Myocyte (in vitro differentiated cells): ENCODE measurements at regions not wholly inside any gene's neighbourhood (a gene's known extent, or its start where the extent isn't known, plus 50 kb on each side); places are given as distances from the start of the nearest gene placed in this dataset.
"Not testable (repeated sequence)": the region's sequence is repeated elsewhere in the genome, so short reads cannot be mapped to it uniquely, and the experiment has no call there.

Experiments used
- DNase-seq: peaks from one replicate; pipeline ENCODE4 v3.0.0-alpha.2; 2012; ENCODE audit warnings: low read depth

DNA sequence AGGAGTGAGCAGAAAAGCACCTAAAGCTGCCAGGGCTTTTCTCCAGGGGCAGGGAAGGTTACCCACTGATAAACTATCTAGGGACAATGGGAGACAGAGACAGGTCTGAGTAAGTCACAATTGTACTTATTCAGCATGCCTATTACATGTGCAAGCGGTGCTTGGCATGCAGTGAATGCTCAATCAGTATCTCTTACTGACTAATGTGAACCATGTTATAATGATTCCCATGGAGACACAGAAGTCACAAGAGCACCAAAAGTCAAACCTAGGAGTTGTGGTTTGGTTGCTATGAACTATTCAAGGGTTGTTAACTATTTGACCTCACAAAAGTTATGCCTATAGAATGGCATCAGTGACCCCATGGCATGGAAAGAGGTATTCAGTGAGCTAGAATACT, 50.0 kb upstream of the RASGRP1 start:
- no peak for DNase-seq

DNA sequence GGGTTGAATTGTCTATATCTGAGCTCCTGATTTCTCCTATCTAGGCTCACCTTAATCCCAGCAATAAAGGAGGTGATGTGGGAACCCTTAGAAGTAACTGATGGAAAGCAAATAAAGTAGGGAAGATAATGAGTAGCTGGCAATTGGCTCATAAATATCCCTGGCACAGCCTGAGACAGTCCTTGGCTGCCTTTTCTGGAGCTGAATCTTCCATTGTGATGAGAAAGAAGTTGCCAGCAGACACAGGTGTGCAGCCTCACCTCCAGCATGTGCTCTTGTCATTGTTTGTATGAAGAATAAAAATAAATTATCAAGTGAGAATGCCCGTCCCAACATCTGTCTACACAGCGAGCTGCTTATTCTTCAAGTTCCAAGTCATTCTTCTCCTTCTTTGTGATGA, 53.2 kb upstream of the RASGRP1 start:
- DNase-seq: no peak

DNA sequence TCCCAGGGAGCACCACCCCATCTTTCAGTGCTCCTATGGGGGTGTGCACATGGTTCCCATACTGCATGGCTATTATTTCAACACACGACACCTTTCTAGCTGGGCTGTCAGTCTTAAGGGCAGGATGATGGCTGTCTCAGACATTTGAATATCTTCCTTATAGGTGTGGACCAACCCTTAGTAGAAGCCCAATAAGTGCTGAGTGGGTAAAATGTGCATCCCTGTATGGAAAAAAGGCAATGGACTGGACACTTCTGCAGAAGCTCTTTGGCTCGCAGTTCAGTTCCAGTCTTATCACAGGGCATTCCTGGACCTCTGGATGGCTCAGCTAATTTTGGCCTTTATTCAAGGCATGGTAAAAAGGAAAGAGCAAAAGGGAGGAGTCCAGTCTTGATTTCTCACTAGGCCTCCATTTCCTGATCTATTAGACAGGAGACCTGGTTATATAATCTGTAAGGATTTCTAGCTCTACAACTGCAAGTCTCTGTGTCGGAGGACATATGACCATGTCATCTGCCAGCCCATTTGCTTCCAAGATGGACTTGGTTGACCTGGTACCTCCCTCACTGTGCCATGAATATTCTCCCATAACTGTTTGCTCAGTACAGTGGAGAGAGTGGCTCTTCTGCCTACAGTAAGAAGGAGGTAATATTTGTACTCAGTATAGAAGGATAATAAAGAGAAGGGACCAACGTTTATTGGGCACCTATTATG, 53.8 kb upstream of the RASGRP1 start:
- DNase-seq: no peak

DNA sequence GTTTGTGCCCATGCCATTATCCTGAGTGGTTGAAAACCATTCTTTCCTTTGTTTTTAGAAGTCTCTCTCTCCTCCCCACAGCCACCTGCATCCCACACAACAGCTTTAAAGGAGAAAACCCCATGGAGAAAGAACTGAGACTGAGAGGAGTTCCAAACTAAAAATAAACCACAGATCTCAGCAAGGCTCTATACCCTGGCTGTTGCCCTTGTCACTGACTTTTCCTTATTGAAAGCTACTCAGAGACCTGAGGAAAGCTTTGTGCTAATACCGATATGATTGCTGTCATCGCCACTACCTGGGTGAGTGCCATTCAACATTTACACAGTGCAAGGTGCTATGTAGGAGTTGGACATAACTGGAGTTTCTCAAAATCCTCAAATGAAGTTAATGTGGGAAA, 55.5 kb upstream of the RASGRP1 start:
- DNase-seq: no peak

DNA sequence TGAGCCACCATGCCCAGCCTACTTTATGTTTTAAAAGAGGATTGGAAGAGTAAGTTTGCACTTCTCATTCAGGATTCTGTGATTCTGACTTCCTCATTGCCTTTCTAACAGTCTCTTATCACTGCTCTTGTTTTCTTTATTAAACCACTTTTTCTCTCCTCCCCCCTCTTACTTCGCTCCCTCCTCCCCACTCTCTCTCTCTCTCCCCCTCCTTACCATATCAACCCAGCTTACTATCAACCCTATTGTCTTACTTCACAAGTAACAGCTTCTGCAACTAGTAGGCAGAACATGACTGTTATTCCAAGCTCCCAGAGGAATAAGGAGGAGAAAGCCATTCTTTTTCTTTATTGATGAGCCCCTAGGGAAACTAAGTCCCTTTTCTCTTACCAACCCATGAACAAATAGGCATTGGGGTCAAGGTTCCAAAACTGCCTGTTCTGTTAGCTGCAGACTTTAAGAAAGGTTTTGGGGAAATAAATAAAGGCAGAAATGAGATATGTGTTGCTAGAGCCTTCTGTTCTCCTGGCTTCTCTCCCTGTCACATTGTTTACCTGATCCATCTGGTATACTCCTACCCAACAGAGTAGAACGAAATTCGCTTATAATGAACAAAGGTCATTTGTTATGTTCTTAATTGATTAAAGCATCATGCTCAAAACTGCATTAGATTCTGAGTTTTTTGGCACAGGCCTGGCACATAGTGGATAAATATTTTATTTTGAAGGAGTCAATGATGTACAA, 56.4 kb upstream of the RASGRP1 start:
- DNase-seq: no peak

DNA sequence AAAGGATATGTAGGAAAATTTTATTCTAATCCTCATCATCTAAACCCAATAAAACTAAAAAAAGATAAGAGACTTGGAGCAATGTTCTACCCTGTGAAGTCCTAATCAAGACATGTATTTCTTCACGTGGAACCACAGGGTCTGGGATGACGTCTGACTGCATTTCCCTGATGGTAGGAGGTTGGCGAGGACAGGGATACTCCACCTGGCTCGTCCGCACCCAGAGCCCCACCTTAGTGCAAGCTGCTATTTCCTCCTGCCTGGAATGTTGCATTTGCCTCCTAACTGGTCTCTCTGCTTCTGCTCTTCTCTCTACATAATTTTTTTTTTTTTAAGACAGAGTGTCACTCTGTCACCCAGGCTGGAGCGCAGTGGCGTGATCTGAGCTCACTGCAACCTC, 57.7 kb upstream of the RASGRP1 start:
- no peak for DNase-seq

DNA sequence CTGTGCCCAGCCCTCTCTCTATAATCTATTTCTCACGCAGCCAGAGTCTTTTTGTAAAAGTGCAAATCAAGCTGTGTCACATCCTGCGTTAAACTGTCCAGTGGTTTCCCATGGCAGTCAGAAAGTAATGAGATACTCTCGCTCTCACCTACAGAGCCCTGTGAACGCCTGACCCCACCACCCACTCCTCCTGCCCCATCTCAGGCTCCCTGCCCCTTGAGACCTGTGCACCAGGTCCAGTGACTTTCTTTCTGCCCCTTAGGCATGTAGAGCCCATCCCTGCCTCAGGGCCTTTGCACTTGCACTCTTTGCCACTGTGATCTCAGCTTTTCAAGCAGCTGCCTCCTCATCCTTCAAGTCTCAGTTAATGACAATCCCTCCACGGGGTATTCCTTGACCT, 58.3 kb upstream of the RASGRP1 start:
- DNase-seq: no peak

DNA sequence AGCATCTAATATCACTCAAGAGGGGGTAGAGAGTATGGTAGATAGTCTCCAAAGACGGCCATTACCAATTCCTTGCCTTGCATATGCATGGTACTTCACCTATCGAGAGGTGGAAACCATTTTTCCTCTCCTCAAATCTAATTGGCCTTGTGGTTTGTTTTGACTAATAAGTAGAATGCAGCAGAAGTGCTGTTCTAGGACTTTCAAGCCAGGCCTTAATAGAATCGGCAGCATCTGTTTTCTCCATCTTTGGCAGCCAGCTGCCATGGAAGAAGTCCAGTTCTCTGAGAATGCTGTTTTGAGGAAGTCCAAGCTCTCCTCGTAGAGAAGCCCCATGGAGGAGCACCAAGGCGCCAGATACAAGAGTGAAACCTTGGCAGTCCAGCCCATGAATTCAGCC, 59.1 kb upstream of the RASGRP1 start:
- DNase-seq: peak; percentile 9

DNA sequence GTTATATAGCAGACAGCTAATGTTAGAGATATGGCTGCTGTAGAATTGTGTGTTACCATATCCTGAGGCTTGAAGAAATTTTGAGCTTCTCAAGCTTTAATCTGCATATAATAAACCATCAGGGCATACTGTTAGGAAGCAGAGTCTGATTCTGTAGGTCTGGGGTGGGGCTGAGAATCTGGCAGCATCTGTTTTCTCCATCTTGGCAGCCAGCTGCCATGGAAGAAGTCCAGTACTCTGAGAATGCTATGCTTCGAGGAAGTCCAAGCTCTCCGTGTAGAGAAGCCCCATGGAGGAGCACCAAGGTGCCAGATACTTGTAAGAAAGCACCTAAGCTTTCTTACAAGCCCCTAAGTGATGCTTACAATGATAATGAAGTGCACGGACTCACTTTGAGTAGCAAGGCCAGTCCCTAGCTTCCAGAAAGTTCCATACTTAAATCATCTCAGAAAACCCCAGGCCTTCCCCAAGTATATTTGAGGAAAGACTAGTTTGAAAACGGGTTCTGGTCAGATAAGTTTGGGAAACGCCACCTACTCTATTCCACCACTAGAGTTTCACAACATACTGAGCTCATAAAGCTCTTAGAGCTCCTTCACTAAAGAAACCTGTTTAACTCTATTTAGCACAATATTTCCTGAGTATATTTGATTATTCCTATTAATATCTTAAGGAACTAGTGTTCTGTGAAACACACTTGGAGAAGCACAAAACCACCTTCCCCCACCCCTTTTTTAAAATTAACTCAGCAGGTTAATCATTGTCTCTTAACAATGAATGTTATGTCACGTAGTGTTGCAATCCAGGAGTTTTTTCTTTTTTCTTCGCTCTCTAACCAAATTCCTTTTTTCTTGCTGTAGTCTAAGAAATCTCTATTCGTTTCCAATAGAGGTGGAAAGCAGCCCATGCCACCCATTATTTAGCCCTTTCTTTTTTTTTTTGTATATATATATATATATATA, 59.9 kb upstream of the RASGRP1 start:
- DNase-seq: no peak

DNA sequence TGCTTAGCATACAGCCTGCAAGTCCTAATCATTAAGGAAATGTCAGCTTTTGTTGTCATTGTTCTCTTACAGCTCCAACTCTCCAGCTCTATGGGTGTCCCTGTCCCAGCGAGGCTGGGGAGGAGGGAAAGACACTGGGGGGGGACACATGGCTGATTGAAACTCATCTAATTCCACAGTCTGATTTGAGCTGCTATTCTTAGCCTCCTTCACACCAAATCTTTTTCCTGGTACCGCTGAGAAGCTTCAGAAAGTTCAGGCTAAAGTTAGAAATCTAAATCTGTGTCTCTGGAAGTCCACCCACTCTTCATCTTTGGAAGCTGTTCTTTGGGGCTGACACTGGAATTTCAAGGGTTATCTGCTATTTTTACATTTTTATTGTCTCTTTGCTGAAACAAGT, 61.3 kb upstream of the RASGRP1 start:
- DNase-seq: no peak

DNA sequence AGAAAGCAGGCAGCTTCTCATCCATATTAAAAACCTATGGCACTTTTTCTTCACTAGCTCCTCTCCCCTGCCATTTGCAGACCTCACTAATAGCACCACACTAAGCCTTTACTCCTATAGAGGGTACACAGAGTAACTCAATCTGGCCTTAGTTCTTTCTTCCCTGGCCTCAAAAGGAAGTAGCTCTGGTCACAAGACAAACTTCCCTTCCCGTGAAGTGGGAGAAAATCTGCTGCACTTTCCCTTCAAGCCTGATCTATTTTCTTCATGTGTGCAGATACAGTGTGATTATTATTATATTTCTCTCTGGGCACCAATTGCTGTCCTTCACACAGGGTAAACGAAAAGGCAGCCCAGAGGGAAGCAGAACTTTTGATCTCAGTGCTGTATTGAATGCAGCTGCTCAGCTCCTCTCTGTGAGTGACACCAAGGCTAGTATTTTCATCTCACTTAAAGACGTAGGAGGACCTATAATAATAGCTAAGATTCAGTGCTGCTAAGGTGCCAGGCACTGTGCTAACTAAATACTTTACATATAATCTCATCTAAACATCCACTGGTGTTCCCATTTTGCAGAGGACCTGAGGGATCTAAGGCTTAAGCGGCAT, 61.9 kb upstream of the RASGRP1 start:
- no peak for DNase-seq

DNA sequence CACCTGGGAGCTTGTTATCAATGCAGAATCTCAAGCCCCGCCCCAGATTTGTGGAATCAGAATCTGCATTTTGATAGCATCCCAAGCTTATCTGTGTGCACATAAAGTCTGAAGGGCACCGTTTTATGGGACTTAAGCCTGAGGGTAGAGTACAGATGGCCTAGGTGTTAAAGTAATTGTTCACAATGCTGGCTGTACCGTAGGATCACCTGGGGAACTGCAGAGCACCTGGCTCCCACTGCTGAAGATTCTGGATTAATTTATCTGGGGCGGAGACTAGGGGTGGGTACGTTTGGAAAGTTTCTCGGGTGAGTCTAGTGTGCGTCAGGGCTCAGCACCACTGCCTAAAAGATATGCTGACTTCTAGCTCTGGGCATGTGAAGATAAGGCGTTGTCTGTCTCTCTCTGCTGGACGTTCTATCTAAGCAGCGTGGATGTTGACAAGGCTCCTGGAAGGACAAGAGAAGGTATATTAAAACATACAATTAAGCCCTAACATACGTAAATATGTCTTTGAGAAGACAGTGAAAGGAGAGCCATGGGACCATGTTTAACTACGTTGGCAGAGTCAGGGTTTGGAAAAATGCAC, 63.2 kb upstream of the RASGRP1 start:
- DNase-seq: no peak

DNA sequence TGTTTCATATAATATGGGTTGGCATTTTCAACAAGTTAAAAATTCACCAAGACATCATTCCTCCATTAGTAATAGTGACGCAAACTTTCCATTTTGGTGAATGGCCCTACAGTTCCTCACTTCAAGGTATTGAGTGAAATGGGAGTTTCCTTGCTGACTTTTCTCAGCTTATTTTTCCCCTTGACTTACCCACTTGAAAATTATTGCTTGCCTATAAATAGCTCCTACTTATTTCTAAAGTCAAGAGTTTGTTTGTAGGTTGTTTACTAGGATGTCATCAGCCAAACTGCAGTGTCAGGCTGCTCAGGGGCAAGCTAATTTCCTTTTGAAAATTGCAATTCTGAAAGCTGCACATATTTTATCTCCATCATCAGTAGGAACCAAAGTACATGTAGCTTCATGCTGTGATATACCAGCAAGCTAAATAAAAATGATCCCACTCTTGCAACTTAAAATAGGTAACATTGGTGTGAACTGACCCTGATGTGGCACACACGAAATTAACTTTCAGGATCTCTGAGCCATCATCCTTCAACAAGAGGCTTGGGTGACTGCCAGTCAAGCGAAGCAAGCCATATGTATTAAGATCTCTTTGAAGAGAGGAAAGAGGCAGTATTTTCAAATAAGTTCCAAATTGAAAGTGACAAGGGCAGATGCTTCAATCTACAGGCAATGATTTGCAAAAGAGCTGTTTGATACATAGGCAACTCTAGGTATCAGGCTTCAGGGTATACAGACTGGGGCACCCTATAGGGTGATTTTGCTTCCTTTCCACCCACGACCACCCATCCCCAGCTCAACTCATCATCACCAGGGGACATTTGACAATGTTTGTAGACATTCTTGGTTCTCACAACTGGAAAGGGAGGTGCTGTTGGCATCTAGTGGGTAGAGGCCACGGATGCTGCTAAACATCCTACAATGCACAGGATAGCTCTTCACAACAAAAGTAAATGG, 66.8 kb upstream of the RASGRP1 start:
- no peak for DNase-seq

DNA sequence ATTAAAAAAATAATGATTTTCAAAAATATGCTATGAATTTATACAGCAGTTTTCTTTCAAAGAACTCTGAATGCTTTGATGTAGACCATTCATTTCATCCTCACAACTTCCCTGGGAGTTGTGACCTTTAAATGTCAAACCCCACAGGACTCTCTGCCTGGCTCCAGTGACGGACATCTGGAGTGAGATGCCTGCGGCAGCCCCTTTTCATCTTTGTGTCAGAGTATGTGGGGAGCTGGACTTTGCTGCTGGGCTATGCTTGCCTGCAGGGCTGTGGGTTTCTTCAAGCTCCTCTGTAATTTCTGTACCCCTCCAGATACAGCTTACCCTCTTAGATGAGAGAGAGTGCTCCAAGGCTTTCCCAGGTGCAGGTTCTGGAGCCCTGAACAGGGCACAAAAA, 70.6 kb upstream of the RASGRP1 start:
- DNase-seq: no peak

DNA sequence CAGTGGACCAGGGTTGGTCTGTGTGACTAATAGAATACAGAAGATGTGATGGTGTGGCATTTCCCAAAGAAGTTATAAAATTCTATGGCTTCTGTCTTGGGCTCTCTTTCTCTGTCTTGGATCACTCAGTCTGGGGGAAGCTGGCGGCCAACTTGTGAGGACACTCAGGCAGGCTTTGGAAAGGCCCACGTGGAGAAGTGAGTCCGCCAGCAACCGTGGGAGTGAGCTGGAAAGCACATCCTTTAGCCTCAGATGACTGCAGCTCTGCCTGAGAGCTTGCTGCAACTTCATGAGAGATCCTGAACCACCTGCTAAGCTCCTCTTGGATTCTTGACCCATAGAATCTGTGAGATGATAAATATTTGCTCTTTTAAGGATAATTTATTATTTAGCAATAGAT, 72.0 kb upstream of the RASGRP1 start:
- no peak for DNase-seq

DNA sequence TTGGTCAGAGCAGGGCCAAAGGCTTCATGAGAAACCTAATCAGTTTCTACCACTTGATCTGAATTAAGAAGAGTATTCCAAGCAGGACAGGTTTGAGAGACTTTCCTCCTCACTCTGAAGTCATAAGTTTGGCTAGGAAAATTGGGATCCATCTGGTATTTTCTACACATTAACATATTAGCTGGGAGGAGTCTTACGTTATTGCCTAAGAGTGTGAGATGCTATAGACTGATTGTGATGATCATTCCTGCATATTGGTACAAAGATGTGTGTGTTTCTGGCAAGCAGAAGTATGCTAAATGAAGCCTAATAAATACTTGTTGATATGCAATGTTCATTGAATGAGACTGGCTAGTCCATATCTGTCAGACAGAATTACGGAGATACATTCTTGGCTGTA, 73.5 kb upstream of the RASGRP1 start:
- no peak for DNase-seq

DNA sequence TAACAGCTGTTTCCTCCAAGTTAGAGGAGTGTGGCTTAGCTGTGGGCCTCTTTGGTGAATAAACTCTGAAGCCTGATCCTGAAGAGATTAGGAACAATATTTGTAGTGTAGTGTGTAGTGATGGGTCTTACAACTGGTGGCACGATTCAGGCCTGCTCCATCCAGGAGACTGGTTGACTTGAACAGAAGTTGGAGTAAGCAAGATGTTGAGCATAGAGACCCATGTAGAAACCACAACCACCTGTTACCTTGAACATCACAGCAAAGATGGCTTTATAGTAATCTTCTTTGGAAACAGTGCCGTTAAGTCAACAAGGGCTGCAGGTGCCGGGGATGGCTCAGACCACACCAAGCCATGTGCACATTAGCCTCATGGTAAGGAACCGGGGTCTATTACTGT, 74.2 kb upstream of the RASGRP1 start:
- no peak for DNase-seq

DNA sequence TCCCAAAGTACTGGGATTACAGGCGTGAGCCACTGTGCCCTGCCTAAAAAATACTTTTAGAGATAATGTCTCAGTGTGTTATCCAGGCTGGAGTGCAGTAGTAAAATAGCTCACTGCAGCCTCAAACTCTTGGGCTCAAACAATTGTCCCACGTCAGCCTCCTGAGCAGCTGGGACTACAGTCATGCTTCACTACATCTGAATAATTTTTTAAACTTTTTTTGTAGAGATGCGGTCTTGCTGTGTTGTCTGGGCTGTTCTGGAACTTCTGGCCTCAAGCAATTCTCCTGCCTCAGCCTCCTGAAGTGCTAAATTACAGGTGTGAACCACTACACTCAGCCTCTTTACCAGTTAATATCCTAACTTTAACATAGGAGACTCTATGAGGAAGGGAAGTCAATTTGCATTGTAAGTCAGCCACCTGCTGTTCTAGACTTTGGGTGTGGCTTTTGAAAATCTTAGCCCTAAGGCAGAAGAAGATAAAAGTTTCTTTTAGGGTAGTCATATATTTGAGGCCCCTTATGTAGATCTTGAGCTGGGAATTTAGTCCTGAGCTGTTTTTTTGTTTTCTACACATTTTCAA, 78.2 kb upstream of the RASGRP1 start:
- no peak for DNase-seq

DNA sequence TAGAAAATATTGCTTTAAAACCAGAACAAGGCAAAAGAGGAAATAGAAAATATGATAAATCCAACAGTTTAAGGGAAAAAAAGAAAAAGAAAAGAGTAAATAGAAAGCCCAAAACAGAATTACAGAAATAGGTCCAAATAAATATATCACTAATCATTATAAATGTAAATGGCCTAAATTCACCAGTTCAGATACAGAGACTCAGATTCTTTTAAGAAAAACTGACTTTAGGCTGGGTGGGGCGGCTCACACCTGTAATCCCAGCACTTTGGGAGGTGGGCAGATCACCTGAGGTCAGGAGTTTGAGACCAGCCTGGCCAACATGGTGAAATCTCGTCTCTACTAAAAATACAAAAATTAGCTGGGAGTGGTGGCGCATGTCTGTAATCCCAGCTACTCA, 79.7 kb upstream of the RASGRP1 start:
- DNase-seq: not testable (repeated sequence)

DNA sequence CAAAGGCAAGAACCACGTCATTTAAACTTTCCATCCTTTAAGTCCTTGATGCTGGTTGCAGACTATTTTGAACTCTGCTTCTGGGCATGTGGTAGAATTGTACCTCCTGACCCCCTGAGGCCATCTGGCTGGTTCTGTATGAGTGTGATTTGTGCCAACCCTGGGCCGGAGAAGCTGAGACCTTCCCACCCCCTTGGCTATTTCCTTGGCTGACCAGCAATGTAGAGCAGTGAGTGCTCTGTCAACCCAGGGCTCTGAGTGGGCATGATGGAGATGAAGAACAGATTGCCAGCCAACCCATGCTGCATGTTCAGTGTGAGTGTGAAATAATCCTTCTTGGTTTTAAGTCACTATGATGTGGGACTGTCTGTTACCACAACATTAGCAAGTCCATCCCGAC, 82.1 kb upstream of the RASGRP1 start:
- no peak for DNase-seq
